Heart left ventricle (tissue), 13 donors: ENCODE measurements at regions not wholly inside any gene's neighbourhood (a gene's known extent, or its start where the extent isn't known, plus 50 kb on each side); places are given as distances from the start of the nearest gene placed in this dataset.

Source experiments
- CTCF ChIP-seq, 12 donors: fragments of 200-600 bp; sonication (generic) in 4 of 12; IDR thresholded peaks; one replicate each; pipeline versions ENCODE4 v1.5.0 to v1.8.0; 2018 to 2022; ENCODE audit warnings: antibody characterized with exemption in 12 of 12, mild to moderate bottlenecking in 5 of 12
- POLR2A ChIP-seq, 2 donors: fragments of 450-650 bp; IDR thresholded peaks; one replicate each; pipeline ENCODE4 v1.6.1; 2017; ENCODE audit warnings: antibody characterized with exemption in 2 of 2, mild to moderate bottlenecking in 2 of 2, moderate library complexity in 2 of 2
- donor health status: ischemic (EF 13 %, LVEDD 7.1; RV severe dilation, severe dysfunction).
- donor health status: DM: no; HTN: yes; CAD: no.
- donor health status: DM: no; HTN: no; CAD: no.
- donor health status: ischemic (EF 25% LVEDD 6.9; RV normal size, moderate dysfunction).
- donor health status: ischemic (EF 25% LVEDD 5.7; RV mildly dilated, moderate dysfunction).
- donor health status: ischemic (EF 35%, LVEDD 5.7; RV mildly dilated, moderate dysfunction).
- donor health status: nonischemic (EF 11% LVEDD 7.7; RV severe dilation, severe dysfunction).
- donor health status: DM: yes; HTN: yes; CAD: no.
- donor health status: PGD.
- donor health status: ischemic (EF 29% LVEDD 5.4; RV normal size, mild dysfunction).
- donor health status: nonischemic (EF 23%, LVEDD 6.1; RV moderate dilation, normal function).

GRCh38 chr21:27704567-27705166 is 737.8 kb upstream of the ADAMTS5 start:
- TF ChIP-seq CTCF (IDR thresholded peaks at IDR 0.05) (no peak), POLR2A (IDR thresholded peaks at IDR 0.05) (no peak)
